Upper lobe of right lung (tissue), 1 donor: ENCODE measurements at regions not wholly inside any gene's neighbourhood (a gene's known extent, or its start where the extent isn't known, plus 50 kb on each side); places are given as distances from the start of the nearest gene placed in this dataset.

Experiments
- ATAC-seq: fragments of 200-7000 bp; cut with Tn5 transposase; one replicate; pipeline ENCODE4 v1.9.1; 2020; ENCODE audit warnings: mild to moderate bottlenecking, moderate library complexity
- DNase-seq: peaks from one replicate; pipeline ENCODE4 v3.0.0-alpha.2; 2020
- H3K27ac ChIP-seq: fragments of 200-600 bp; one replicate; pipeline ENCODE4 v1.8.0; 2022
- H3K27me3 ChIP-seq: fragments of 200-600 bp; one replicate; pipeline ENCODE4 v1.8.0; 2022; ENCODE audit warnings: mild to moderate bottlenecking
- H3K36me3 ChIP-seq: fragments of 200-600 bp; one replicate; pipeline ENCODE4 v1.8.0; 2022
- H3K4me1 ChIP-seq: fragments of 200-600 bp; one replicate; pipeline ENCODE4 v1.8.0; 2022
- H3K4me3 ChIP-seq: fragments of 200-600 bp; one replicate; pipeline ENCODE4 v1.8.0; 2022; ENCODE audit warnings: mild to moderate bottlenecking
- H3K9me3 ChIP-seq: fragments of 200-600 bp; one replicate; pipeline ENCODE4 v1.8.0; 2022
- intact Hi-C: fragments of 100-400 bp; cut with DNase I; formaldehyde crosslinking; loops from one replicate; pipeline ENCODE4 v1.11.0; 2022
- TF ChIP-seq, protein P1 (sequence below): fragments of 200-600 bp; IDR thresholded peaks from one replicate; pipeline ENCODE4 v1.8.0; 2022; ENCODE audit warnings: antibody characterized with exemption
- donor health status: DM: no; HTN: yes; CAD: no; lungs with severe emphysema.

DNA sequence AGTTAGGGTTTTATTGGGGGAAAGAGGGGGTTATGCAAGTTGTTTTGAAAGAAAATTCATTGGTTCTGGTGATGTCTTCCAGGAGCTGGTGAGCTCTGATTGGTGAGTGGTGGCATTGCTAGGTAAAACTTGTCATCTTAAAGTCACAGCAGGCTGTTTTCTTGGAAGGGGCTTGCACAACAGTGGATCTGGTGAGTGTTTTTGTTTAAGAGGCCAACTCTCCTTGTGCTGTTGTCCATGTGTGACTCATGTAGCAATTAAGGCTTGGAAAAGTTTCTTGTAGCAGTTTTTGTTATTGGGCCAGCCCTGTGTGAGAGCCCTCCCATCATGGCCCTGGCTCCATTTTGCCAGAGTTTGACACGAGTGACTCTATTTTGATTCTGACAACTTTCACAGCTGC lies 109.4 kb downstream of the RFC3 start:
- Histone ChIP-seq H3K4me3 (no peak overlapping the region), H3K4me1 (no peaks in the 10 kb centered on the region), H3K27ac (no peak overlapping the region), H3K27me3 (no peaks in the 10 kb centered on the region), H3K36me3 (no peaks in the 10 kb centered on the region), H3K9me3 (no peaks in the 10 kb centered on the region)
- intact Hi-C loops = no loop called here
- peak; percentile 40 for ATAC-seq
- TF ChIP-seq, protein P1, sequence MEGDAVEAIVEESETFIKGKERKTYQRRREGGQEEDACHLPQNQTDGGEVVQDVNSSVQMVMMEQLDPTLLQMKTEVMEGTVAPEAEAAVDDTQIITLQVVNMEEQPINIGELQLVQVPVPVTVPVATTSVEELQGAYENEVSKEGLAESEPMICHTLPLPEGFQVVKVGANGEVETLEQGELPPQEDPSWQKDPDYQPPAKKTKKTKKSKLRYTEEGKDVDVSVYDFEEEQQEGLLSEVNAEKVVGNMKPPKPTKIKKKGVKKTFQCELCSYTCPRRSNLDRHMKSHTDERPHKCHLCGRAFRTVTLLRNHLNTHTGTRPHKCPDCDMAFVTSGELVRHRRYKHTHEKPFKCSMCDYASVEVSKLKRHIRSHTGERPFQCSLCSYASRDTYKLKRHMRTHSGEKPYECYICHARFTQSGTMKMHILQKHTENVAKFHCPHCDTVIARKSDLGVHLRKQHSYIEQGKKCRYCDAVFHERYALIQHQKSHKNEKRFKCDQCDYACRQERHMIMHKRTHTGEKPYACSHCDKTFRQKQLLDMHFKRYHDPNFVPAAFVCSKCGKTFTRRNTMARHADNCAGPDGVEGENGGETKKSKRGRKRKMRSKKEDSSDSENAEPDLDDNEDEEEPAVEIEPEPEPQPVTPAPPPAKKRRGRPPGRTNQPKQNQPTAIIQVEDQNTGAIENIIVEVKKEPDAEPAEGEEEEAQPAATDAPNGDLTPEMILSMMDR = no peak
- DNase-seq = no peak

DNA sequence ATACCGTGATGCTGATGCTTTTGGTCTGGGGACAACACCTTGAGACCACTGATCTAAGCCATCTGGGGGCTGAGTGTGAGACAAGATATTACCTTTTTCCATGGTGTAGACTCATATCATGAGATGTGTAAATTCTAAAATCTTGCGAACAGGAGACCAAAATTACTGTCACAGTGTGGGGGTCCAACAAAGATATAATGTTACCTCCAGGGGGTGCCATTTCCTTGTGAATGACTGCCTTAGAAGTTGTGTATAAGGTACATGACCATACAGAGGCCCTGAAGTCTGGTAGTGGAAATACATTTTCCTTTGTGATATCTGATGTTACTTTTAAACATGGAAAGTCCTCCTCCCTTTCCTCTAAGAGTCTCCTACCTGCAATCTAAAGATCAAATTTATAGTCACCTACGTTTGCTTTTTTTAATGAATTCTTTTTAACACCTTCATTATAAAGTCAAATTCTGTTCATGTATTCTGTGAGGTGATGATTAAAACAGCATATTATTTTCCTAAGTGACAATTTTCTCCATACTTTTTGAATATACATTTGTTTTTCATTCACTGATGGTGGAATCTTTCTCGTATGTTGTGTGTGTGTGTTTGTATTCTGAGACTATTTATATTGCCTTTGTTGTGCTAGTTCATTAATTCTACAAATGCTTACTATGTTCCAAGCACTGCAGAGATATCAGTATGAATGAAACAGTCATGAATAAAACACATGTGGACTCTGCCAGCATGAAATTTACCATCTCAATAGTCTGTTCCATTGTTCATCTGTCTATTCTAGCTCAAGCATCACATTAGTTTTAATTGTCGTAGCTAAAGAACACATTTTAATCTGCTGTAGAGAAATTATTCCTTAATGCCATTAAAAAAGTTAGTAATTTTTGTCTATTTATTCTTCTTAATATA lies 113.7 kb downstream of the RFC3 start:
- peak; percentile 74 for ATAC-seq
- no peak overlapping the region for H3K4me3 ChIP-seq
- H3K36me3 ChIP-seq = no peaks in the 10 kb centered on the region
- no peaks in the 10 kb centered on the region for H3K9me3 ChIP-seq
- no peaks in the 10 kb centered on the region for H3K4me1 ChIP-seq
- H3K27me3 ChIP-seq = no peaks in the 10 kb centered on the region
- H3K27ac ChIP-seq = no peak overlapping the region
- intact Hi-C loops = no loop called here
- no peak for DNase-seq
- TF ChIP-seq, protein P1 = peak; percentile 45

DNA sequence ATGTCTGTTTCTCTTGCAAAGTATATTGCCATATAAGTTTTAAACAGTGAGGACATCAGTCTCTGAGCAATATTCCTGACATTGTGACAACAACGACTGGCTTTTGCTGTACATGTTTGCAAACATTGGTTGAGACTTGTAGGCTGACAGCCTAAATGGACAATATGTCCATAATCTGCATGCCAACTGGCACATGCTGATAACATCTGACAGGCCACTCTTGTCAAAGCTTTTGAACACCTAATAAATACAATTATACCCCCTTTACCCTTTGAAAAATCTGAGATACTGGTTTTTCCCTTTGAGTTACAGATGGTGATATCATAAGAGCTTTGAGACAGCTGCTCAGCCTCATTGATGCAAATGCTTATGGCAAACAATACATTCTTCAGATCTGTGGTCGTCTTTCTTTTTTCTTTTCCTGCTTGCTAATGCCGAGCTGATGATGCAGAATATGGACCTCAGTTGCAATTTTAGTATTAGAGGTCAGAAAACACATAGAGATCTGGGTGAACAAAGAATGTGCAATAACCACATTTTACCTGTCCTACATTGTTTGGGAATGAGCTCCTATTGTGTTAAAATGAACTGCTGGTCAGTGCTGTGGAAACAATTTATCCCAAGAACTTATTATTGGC lies 114.9 kb downstream of the RFC3 start:
- no peak overlapping the region for H3K27ac ChIP-seq
- intact Hi-C loops = no loop called here

DNA sequence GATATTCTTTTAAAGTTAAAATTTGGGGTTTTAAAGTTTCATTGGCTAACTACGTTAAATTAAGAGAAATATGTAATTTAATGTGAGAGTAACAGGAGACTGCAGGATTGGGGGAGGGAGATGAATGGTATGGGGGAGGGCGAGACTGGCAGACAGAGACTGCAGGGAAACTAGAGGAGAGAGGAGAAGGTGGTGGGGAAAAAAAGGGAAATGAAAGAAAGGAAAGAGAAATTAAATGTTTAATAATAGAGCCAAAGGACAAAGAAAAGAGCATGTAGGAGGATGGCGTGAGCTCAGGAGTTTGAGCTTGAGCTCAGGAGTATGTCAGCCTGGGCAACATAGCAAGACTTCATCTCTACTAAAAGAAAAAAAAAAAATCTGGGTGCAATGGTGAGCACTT lies 115.9 kb downstream of the RFC3 start:
- TF ChIP-seq, protein P1 = no peak
- Histone ChIP-seq H3K27me3 (no peaks in the 10 kb centered on the region), H3K27ac (no peak overlapping the region), H3K4me1 (no peaks in the 10 kb centered on the region), H3K36me3 (no peaks in the 10 kb centered on the region), H3K9me3 (no peaks in the 10 kb centered on the region), H3K4me3 (no peak overlapping the region)
- DNase-seq (no peak), ATAC-seq (no peak)
- intact Hi-C loops = no loop called here

More for the DNA sequence above, 114.9 kb downstream of the RFC3 start:
- ATAC-seq (no peak), DNase-seq (no peak)
- Histone ChIP-seq H3K4me1 (no peaks in the 10 kb centered on the region), H3K4me3 (no peak overlapping the region), H3K9me3 (no peaks in the 10 kb centered on the region), H3K36me3 (no peaks in the 10 kb centered on the region), H3K27me3 (no peaks in the 10 kb centered on the region)
- TF ChIP-seq, protein P1 = no peak

DNA sequence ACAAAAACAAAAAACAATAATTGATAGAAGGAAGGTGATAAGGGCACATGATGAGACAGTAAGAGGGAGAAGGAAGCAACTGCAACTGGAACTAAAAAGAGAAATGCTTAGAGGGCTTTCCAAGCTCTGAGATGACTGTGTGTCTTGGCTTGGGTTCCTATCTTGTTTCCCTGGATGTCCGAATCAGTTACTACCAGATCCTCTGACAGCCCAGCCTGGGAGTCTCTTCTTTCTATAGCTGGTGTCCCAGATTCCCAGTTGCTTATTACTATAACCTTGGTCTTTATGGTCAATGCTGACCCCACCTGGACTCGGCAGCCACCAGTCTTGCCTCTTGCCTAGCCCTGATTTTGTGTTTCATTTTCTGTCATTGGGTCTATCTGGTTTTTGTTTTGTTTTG lies 116.4 kb downstream of the RFC3 start:
- intact Hi-C loops = no loop called here
- no peak for ATAC-seq
- H3K27me3 ChIP-seq = no peaks in the 10 kb centered on the region
- H3K4me1 ChIP-seq = no peaks in the 10 kb centered on the region
- no peaks in the 10 kb centered on the region for H3K36me3 ChIP-seq
- no peak overlapping the region for H3K27ac ChIP-seq
- DNase-seq = no peak
- no peak overlapping the region for H3K4me3 ChIP-seq
- no peaks in the 10 kb centered on the region for H3K9me3 ChIP-seq
- TF ChIP-seq, protein P1 = no peak
